PFSK-1 (cell line): ENCODE measurements at regions not wholly inside any gene's neighbourhood (a gene's known extent, or its start where the extent isn't known, plus 50 kb on each side); places are given as distances from the start of the nearest gene placed in this dataset.

Source experiments
- FOXP2 ChIP-seq: optimal IDR thresholded peaks from 2 replicates; pipeline ENCODE3; 2011; ENCODE audit warnings: borderline replicate concordance, control low read depth, inconsistent platforms; ENCODE audit not compliant: insufficient read depth; ENCODE audit errors: extremely low read length, extremely low read depth
- POLR2AphosphoS5 ChIP-seq: IDR thresholded peaks from 2 replicates; pipeline ENCODE4 v1.6.1; 2012; ENCODE audit warnings: low read depth, mild to moderate bottlenecking, control low read depth, low read length, moderate library complexity
- REST ChIP-seq, 2 experiments: IDR thresholded peaks; 2 replicates each; pipeline versions ENCODE4 v1.6.1 to v1.8.0; 2011 to 2012; ENCODE audit warnings: low read depth in 2 of 2, low read length in 2 of 2, control low read depth in 1 of 2, inconsistent platforms in 1 of 2, mild to moderate bottlenecking in 1 of 2, moderate library complexity in 1 of 2; ENCODE audit not compliant: insufficient read depth in 1 of 2
- SIN3A ChIP-seq: IDR thresholded peaks from 2 replicates; pipeline ENCODE4 v1.6.1; 2012; ENCODE audit warnings: mild to moderate bottlenecking, low read length, moderate library complexity, borderline replicate concordance; ENCODE audit not compliant: insufficient read depth
- TAF1 ChIP-seq: IDR thresholded peaks from 2 replicates; pipeline ENCODE4 v1.6.1; 2012; ENCODE audit warnings: low read length, control low read depth, borderline replicate concordance; ENCODE audit not compliant: insufficient read depth

- TF ChIP-seq SIN3A (no peak), TAF1 (no peak), REST (IDR thresholded peaks at IDR 0.05; ENCODE audit: insufficient read depth in 1 of 2, low read depth in 2 of 2, low read length in 2 of 2) (no peak), POLR2AphosphoS5 (no peak), FOXP2 (no peak)
Observed at GRCh38 chr14:53356361-53357150, 203.4 kb upstream of the DDHD1 start.
